Activated T-cell treated with anti-CD3 and anti-CD28 coated beads, Interleukin-2, amount 50 U/mL, for 48 hours (primary cell): ENCODE measurements at regions not wholly inside any gene's neighbourhood (a gene's known extent, or its start where the extent isn't known, plus 50 kb on each side); places are given as distances from the start of the nearest gene placed in this dataset.

Experiments
- DNase-seq, 2 experiments: peaks; one replicate each; pipeline ENCODE4 v3.0.0-alpha.2; 2020

DNA sequence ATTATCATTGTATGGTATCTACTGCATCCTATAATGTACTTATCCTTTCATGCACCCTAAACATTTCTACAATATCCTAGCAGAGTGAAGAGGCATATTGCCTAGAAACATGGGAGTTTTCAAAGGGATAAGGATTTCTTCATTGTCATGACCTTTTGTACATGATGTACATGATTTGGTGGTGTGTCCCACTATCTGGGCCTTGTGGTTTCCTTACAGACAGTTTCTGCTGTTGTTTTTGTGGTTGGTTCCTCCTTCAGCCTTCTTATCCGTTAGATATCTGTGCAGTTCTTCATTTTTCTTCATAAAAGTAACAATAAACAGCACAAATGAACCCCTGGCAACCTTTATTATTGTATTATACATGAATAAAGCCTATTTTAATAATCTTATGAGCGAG lies 70.4 kb upstream of the BACH1 start:
- no peak for DNase-seq

DNA sequence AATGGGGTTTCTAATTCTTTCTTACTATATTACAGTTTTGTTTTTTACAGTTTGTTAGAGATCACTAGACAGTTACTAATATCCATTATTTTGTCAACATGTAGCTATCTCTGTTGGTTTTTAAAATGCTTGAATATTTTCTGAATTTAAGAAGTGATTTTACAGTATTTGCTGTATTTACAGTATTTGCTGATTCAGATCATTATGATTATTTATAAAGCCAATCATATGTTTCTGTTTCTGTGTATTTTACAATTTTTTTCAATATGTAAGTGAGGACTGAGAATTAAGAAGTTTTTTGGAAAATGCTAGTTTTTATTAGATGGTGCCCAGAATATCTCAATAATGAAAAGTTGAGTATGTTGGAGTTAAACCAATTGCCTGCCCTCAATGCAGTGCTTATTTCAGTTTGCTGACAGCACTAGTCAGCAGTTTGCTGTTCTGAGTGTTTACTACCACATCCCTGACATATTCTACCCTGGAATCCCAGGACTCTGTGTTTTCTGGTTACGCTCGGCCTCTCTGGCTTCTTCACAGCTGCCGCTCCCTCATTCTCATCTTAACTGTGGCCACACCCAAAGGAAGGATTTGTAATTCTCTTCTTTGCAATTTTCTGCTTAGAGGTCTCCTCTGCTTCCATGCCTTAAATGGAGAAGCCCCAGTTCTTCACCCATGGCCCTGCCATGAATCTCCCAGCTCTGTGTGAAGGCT lies 68.0 kb upstream of the BACH1 start:
- no peak for DNase-seq

DNA sequence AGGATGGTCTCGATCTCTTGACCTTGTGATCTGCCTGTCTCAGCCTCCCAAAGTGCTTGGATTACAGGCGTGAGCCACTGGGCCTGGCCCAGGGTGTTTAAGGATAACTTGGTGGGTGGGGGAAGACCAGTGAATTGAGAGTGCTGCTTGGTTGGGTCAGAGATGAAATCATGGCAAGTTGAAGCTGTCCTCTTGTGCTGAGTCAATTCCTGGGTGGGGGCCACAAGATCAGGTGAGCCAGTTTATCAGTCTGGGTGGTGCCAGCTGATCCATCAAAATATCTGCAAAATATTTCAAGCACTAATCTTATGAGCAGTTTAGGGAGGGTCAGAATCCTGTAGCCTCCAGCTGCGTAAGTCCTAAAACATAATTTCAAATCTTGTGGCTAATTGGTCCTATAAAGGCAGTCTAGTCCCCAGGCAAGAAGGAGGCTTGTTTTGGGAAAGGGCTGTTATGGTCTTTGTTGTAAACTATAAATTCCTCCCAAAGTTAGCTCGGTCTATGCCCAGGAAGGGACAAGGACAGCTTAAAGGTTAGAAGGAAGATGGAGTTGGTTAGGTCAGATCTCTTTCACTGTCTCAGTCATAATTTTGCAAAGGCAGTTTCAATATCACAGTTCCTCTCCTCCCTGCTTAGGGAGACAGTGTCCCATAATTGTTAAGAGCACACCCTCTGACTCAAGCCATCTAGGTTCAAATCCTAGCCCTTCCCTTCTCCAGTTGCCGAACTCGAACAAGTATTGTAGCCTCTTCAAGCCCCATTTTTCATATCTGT lies 66.8 kb upstream of the BACH1 start:
- peak in 1 of 2 experiments; percentile 40 for DNase-seq

DNA sequence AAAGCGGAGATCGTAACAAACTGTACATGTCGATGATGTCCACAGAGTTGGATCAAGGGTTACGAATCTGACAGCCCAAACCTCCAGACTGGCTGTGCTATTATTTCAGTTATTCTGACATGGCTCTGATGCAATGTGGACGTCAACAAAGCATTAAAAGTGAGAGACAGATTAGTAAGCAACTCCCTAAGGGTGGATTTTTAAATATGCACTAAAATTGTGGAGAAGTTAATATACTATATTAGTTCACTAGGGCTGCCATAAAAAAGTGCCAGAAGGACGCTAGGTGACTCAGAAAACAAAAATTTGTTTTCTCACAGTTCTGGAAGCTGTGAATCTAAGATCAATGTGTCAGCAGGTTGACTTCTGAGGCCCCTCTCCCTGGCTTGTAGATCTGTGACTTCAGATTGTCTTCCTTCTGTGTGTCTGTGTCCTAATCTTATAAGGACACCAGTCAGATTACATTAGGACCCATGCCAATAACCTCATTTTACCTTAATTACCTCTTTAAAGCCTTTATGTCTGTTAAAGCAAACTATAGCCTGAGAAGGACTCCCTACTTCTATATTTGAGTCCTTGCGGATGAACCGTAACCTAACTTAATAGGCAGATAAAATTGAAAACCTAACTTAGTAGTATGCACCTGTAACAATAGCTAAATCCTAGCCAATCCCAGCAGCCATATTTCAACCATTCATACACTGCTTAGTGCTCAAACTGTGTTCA lies 66.0 kb upstream of the BACH1 start:
- no peak for DNase-seq

DNA sequence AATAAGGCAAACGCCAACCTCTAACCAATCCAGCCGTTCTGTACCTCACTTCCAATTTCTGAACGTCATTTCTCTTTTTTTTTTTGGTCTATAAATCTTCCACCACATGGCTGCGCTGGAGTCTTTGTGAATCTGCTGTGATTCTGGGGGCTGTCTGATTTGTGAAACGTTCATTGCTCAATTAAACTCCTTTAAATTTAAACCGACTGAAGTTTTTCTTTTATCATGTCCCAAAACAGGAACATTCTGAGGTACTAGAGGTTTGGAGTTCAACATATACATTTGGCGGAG lies 65.5 kb upstream of the BACH1 start:
- no peak for DNase-seq

DNA sequence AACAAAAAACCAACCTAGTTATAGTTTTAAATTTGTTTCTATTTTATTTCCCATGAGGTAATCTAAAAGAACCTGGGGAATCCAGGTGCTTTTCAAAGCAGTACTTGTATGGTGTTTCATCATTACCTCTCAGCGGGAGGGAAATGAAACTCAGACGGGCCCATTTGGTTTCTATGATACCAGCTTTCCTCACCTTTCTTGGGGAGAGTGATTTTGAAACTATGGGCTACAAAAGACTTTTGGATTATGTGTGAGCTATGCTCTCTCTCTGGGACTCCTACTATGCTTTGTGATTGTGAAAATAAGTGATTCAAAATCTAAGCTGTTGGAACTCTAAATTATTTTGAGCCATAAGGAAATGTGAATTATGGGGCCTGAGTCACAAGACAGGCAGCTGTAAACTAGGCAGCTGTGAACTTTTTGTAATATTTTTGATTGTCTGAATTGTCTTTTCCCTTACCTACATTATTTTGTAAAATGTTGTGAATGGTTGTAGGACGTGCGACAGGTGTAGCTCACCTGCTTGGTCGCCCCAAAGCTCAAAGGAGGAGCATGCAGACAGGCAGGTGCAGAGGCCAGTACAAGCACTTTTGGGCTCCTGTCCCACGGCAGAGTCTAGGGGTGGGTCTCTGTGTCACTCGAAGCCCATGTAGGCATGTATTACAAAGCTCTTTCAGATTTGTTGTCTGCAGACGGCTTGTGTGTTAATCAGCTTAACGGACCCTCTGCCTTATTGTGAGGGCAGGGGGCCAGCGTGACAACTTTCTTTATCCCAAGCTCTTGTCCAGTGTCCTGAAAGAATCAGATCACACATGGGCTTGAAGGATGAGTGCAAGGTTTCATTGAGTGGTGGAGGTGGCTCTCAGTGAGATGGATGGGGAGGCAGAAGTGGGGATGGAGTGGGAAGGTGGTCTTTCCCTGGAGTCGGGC lies 64.8 kb upstream of the BACH1 start:
- peak; percentile 43 to 45 for DNase-seq

DNA sequence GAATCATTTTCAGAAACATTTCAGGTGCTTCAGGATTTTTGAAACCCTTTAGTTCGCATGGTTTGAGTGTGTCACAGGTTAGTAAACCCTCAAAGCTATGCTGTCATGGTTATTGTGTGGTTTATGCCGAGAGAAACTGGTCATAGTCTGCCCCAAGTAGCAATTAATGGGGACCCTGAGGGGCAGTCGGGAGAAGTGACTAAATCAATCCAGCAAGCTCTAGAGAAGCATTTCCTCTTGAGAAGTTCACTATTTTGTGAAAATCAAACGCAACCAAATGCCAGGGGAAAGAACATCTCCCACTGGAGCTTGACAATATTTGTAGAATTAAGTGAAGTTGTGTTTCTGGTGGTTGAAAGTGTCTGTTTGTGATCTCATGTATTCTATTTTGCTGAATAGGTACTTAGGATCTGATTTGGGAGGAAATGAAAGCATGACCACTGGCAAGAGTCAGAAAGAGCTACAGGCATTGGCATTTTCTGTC lies 63.0 kb upstream of the BACH1 start:
- no peak for DNase-seq

DNA sequence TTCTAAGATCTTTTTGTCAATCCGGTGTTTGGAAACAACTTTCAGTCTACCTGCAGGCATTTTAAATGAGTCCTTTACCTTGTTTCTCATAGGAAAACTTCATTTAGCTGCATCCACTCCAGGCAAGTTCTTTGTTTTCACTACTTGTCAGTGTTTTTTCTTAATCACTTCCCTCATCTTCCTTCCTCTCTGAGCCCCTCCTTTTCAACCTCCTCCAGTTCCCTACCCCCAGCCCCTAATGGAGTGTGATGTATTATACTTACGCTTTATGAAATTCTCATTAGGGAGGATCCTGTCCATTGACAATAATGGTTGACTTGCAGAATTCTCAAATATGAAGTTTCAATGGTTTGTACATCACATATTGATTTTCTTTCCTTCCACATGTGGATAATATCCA lies 62.5 kb upstream of the BACH1 start:
- no peak for DNase-seq

DNA sequence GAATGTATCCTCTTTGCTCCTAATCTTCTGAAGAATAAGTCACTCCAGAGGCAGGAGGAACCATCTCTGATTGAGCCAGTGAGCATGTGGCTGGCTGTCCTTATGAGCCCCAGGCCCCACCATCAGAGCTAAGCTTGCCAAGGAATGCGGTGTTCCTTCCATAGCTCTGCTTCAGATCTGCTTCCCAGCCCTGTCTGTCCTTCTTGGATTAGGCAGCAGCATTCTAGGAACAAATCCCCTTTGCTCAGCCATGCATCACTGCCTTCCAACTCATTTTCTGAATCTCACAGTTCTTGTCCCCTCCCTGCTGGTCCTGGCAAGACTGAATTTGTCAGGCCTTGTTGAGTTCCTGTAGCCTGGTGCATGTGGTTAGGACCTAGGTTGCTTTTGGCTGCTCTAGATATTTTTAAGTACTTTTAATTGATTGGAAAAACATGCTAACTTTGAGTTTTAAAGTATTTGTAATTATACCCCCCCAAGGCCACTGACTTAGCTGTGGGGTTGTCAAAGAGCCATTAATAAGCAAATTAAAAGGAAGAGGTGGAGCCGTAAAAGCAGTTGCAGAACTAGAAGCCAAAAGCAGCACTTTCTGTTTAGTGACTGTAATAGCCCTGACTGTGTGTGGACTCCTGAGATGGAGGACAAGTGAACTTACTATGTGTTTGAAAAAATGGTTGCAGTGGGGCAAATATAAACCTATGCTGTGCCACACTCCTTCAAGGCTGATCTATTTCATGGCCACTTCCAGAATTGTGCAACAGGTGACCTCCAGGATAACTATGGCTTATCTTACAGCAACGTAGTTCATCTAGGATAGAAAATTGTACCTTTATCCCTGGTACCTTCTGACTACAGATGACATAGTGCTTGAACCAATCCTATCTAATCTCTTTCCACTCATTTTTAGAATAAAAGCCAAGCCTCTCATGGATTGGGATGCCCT lies 61.3 kb upstream of the BACH1 start:
- no peak for DNase-seq

DNA sequence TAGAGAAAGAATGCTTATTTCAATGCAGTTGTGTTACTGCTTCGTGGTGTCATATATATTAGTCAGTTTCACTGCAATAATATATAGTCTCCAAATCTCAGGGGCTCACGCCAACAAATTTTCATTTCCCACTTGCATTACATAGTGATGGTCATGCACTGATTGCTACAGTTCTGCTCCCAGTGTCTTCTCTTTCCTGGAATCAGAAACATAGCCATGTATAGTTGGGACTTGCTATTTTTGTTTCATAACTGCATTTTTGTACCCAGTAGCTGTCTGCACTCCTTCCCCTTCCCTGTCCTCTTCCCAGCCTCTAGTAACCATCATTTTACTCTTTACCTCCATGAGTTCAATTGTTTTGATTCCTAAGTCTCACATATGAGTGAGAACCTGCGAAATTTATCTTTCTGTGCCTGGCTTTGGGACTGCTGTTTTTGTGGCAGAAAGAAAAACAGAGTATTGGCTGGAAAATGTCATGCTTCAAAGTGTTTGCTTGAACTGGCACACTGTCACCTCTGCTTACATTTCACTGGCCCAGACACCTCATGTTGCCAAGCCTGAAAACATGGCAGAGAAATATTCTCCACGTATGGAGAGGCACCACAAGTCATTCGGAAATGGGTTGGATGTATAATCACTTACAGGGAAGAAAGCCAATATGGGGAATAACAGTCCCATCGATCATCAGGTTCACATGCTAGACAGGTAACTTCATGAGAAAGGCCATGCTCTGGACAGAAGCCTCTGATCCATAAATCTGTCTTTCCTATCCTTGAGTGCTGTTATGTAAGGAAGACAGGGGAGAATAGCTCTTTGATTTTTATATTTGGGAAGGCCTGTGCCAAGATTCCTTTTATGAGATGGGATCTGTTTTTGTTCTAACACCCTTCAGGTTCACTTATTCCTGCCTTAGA lies 60.4 kb upstream of the BACH1 start:
- DNase-seq, result no peak

DNA sequence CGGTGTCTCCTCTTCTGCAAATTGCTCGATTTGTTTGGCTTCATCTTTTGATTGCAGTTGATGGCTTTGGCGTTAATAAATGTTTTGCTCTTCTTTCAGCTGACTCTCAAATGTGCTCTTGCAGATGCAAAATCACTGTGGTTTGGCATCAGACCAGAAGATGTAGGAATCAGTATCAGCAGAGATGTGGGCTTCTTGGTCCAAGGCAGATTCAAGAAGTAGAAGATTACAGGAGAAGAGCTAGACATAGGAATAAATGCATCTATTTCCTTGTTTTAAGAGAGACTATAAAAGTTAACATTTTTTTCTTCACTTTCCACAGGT lies 59.8 kb upstream of the BACH1 start:
- no peak for DNase-seq

DNA sequence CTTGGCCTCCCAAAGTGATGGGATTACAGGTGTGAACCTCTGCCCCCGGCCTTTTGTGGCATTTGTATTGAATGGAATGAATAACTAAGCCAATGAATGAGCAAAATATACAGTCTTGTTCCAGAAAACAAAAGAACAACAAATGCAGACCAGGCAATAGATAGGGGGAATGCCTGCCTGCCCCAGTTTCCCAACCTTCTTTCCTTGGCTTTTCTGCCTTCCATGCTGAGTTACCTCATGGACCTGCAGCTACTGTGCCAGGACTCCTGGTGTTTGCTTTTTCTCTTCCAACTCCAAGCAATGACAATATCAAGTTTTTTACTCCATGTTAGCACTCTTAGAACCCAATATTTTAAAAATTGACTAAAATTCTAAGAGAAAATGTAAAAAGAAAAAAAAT lies 58.6 kb upstream of the BACH1 start:
- DNase-seq, result no peak

DNA sequence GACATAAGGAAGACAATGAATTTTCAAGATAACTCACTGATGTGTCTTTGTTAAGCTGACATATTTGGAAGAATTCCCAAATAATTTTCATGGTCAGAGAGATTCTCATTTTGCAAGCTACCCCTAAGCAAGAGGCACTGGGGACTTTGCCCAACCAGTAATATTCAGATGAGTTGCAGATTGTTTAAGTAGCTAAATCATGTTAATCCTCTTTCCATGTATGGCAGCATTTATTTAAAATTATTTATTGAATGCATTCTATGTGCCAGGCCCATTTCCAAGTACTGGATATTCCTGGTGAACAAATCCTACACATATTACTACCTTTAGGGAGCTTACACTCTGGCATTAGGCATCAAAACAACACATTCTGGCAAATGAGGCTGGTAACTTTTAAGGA lies 56.5 kb upstream of the BACH1 start:
- no peak for DNase-seq

DNA sequence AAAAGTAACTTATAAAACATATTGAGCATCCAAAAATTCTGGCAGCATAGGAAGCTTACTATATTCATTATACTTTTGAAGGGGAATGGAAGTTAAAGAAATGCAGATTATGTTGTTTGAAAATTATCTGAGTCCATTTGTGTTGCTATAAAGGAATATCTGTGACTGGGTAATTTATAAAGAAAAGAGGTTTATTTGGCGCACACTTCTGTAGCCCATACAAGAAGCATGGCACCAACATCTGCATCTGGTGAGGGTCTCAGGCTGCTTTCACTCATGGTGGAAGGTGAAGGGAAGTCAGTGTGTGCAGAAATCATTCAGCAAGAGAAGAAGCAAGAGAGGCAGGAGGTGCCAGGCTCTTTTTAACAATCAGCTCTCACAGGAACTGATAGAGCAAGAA lies 55.5 kb upstream of the BACH1 start:
- DNase-seq, result no peak

DNA sequence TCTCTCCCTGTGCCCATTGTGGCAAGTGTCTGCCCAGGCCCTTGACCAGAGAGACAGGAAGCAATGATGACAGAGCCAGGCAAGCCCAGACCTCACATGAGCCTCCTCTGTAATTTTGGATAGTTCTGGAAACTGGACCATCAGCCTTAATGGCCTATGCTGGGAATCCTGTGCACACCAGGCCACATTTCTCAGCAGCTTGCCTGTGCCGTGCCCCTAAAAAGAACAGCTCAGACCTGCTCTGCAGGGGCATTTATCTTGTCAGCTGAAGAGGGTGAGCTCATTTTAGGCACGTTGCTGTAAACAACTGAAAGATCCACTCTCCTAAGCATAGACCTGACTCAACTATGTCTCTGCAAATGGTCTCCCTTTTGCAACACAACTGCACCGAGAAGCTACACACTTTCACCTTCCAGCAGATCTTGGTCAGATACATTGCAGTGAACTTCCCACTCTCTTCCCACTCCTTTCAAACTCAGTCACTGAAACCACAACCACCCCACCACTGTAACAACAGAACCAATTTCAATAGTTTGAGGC lies 53.5 kb upstream of the BACH1 start:
- peak; percentile 44 to 54 for DNase-seq

DNA sequence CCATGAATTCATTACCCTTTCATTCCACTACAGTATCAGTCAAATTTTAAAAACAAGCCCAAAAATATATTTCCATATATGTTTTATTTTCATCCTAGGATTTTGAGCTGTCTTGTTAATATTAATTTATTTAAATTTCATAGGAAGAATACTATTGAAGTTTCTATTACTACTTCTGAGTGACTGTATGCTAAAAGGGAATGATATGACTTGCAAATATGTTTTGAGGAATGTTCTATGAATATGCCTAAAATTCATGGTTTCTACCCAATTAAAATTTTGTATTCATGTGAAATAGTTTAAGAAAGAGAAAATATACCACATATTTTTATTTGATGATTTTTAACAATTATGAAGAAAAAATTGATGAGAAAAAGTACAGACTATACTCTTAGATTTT lies 52.9 kb upstream of the BACH1 start:
- DNase-seq, result no peak

DNA sequence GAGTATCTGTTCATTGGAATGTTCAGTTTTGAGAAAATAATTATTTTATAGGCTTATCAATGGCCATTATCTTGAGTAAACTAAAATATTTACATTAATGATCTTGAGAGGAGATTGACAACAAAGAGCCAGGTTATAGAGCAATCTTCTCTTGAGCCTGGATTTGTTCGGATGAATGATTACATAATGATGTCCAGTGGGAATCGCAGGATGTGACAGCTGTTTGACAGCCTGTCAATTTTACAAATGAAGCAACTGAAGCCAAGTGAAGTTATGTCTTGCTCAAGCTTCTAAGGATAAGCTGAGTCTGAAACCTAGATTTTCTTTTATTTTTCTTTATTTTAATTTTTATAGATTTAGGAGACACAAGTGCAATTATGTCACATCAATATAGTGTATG lies 52.1 kb upstream of the BACH1 start:
- no peak for DNase-seq

DNA sequence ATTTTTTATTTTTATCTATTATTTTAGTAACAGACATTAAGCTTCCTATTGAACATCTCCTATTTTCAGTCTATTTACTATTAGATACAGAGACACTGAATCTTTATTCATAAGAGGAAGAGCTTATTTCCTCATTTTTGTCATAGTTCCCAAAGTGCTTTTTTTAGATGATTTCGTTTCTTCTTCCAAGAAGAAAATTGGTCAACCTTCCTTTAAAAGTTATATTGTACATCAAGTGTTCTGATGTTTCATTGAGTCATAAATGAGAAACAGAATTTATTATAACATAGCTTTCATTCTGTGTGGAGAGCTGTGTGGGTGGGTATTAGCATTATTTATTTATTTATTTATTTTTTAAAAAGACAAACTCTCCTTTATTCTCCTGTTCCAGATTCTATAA lies 50.6 kb upstream of the BACH1 start:
- no peak for DNase-seq
